Lower leg skin (tissue), 4 donors: ENCODE measurements at regions not wholly inside any gene's neighbourhood (a gene's known extent, or its start where the extent isn't known, plus 50 kb on each side); places are given as distances from the start of the nearest gene placed in this dataset.

Experiments
- DNase-seq, 2 donors: peaks; one replicate each; pipeline ENCODE4 v3.0.0-alpha.2; 2019; ENCODE audit warnings: low spot score in 2 of 2
- H3K4me3 ChIP-seq: fragments of 200-600 bp; sonication (generic); 2 replicates; pipeline ENCODE4 v1.5.1; 2017; ENCODE audit warnings: mild to moderate bottlenecking, low read depth; ENCODE audit not compliant: poor library complexity, severe bottlenecking
- POLR2A ChIP-seq, 2 donors: fragments of 450-650 bp; IDR thresholded peaks; one replicate each; pipeline ENCODE4 v1.6.1; 2016 to 2017; ENCODE audit warnings: antibody characterized with exemption in 2 of 2, mild to moderate bottlenecking in 1 of 2, moderate library complexity in 1 of 2
- whole genome bisulfite sequencing, 2 donors: methylation state at CpG; one replicate each; pipeline ENCODE4 v1.1.5; 2018; 5-methylcytosine and 5-hydroxymethylcytosine counted together
- intact Hi-C: fragments of 100-400 bp; cut with DNase I; formaldehyde crosslinking; loops from one replicate; pipeline ENCODE4 v1.15.0; 2023; ENCODE audit warnings: low total_unique reads
- TF ChIP-seq, protein P1 (sequence below), 3 donors: fragments of 450-650 bp; IDR thresholded peaks; one replicate each; pipeline ENCODE4 v1.5.1; 2016; ENCODE audit warnings: antibody characterized with exemption in 3 of 3, mild to moderate bottlenecking in 3 of 3, moderate library complexity in 2 of 3

DNA sequence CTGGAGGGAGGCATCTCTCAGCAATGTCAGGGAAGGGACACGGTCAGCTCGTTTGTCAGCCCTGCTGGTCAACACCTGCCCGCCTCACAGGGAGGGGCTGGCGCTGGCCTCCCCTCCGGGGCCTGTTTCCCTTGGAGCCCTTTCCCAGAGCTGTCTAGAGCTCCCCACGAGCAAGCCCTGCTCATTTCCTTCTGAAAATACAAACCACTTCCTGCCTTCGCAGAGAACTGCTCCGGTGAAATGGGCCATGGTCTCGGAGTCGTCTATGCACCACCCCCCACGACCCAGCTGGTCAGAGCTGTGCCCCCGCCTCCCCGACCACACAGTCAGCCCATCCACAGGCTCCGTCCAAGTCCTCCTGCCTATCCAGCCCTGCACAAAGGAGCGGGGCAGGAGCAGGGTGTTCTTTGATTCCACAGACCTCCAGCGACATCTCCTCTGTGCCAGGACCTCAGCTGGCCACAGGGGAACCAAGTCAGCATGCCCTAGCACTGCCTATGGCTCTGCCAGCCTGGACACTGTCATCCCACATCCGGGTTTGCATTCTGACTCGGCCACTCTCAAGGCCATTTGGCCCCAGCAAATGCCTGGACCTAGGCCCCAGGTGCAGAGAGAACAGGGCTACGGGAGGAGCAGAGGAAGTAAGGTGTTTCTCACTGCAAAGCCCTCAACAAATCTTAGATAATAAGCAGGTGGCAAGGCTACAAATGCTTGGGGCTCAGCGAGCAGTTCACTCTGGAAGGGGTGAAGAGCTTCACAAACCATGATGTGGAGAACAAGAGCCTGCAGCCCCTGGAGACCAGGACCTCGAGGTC lies 82.1 kb upstream of the WNT11 start:
- no peak for DNase-seq
- intact Hi-C loops, result no loop called here
- no peak for TF ChIP-seq POLR2A (IDR thresholded peaks at IDR 0.05)
- TF ChIP-seq, protein P1, sequence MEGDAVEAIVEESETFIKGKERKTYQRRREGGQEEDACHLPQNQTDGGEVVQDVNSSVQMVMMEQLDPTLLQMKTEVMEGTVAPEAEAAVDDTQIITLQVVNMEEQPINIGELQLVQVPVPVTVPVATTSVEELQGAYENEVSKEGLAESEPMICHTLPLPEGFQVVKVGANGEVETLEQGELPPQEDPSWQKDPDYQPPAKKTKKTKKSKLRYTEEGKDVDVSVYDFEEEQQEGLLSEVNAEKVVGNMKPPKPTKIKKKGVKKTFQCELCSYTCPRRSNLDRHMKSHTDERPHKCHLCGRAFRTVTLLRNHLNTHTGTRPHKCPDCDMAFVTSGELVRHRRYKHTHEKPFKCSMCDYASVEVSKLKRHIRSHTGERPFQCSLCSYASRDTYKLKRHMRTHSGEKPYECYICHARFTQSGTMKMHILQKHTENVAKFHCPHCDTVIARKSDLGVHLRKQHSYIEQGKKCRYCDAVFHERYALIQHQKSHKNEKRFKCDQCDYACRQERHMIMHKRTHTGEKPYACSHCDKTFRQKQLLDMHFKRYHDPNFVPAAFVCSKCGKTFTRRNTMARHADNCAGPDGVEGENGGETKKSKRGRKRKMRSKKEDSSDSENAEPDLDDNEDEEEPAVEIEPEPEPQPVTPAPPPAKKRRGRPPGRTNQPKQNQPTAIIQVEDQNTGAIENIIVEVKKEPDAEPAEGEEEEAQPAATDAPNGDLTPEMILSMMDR (IDR thresholded peaks at IDR 0.05), result no peak
- no peak overlapping the region for H3K4me3 ChIP-seq
- 65 to 71% methylated on average over 21 of the region's 21 CpGs for WGBS, 2 donors

DNA sequence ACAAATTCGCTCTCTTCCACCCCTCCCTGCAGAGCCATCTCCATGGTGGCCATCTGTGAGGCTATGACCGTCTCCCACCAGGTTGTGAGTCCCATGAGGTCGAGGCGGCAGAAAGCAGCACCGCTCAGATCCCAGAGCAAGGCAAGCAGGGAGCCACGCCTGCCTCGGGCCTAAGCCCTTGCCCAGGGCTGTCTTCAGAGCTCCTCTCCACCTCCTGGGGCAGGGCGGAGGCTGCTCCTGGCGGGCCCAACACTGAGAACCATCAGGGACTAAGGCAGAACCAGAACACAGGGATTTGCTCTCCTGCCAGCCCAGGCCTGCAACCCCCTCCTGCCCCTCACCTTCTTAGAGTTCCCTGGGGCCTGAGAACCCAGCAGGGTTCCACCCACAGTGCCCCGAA lies 80.9 kb upstream of the WNT11 start:
- WGBS, 2 donors, result 81 to 90% methylated on average over 9 to 10 of the region's 10 CpGs
- intact Hi-C loops, result no loop called here
- no peak for TF ChIP-seq POLR2A (IDR thresholded peaks at IDR 0.05)
- TF ChIP-seq, protein P1 (IDR thresholded peaks at IDR 0.05), result no peak
- no peak for DNase-seq
- no peak overlapping the region for H3K4me3 ChIP-seq

DNA sequence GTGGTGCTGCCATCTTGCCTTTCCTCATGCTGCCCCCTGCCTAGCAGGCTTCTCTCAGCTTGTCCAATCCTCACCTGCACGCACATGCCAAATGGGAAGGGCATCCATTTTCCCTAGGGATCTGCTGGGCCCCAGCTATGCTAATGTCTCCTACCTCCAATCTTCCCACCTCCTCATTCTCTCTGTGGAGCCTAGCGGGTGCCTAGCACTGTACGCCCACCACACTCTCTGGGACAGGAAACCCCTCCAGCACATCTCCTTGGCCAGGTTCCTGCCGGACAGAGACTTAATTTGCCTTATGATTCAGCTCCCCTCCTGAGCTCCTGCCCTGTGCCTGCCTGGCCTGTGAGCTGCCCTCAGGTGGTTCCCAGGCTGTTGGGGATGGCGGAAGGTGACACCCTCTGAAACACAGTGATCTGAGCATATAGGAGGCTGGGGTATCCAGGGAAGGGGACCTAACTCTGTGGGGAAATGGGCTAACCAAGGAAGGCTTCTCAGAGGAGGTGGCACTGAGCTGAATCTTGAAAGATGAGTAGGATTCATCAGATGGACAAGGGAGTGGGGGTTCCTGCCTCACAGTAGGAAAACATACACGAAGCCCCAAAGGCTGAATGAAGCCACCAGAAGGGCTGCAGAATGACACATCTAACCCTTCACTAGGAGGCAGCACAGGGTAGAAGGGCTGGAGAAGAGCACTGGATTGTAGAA lies 79.2 kb upstream of the WNT11 start:
- no peak for TF ChIP-seq POLR2A (IDR thresholded peaks at IDR 0.05)
- TF ChIP-seq, protein P1 (IDR thresholded peaks at IDR 0.05), result no peak
- intact Hi-C loops, result no loop called here
- H3K4me3 ChIP-seq, result no peak overlapping the region
- no peak for DNase-seq
- WGBS, 2 donors, result 90 to 97% methylated on average over 6 of the region's 6 CpGs

DNA sequence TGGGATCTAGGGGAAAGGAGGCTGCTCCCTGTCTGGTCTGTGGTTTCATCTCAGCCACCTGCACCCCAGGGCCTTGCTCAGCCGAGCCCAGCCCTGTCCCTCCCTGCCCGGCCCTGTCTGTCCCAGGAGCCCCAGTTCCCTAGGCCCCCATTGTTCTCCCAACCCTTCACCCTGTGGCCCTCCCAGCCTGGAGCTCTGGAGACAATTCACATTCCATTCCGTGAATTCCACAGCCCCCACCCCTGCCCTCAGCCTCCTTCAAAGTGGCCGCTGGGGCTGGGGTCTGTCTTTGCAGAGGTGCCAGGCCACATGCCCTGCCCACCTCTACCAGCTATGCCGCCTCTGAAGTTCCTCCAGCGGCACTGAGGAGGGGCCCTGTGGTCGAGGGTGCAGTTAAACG lies 77.9 kb upstream of the WNT11 start:
- WGBS, 2 donors, result 75 to 78% methylated on average over 8 of the region's 8 CpGs
- no peak overlapping the region for H3K4me3 ChIP-seq
- no peak for DNase-seq
- TF ChIP-seq, protein P1 (IDR thresholded peaks at IDR 0.05), result no peak
- no peak for TF ChIP-seq POLR2A (IDR thresholded peaks at IDR 0.05)
- intact Hi-C loops, result no loop called here

DNA sequence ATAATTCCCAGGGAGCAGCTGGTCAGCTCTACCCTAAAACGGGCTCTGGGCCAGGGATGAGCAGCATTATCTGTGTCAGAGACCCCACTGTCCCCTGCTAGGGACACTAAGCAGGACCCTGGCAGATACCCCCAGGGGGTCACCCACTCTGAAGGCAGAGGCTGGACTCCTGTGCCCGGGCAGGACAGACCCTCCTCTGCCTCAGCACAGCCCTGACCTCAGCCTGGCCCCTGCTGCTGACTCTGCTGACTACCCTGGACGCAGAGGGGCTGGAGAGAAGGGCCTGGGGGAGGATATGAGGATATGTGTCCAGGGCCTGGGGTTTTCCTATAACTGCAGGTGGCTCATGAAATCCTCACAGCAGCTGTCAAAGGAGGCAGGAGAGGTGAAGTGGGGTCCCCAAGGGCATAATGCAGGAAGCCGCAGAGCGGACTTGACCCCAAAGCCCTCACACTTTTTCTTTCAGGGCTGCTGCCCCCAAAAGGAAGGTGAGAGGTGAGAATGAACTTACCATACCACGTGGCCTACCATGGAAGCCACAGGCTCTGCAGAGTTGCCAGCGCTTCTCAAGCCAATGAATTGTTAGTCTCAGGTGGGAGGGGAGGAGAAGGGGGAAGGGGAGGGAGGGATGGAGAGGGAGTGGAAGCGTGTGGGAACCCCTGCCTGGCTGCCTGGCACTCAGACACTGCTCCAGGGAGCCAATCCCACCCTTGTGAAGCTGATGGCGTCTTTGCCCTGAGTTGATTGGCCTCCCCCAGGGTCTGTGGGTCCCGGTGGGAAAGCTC lies 76.7 kb upstream of the WNT11 start:
- intact Hi-C loops, result no loop called here
- H3K4me3 ChIP-seq, result no peak overlapping the region
- no peak for DNase-seq
- 81 to 83% methylated on average over 10 of the region's 10 CpGs for WGBS, 2 donors
- TF ChIP-seq POLR2A (IDR thresholded peaks at IDR 0.05), result no peak
- TF ChIP-seq, protein P1 (IDR thresholded peaks at IDR 0.05), result no peak
